GM23338 (cell line): ENCODE measurements at regions not wholly inside any gene's neighbourhood (a gene's known extent, or its start where the extent isn't known, plus 50 kb on each side); places are given as distances from the start of the nearest gene placed in this dataset.

Experiments used
- ATAC-seq: fragments of 200-7000 bp; cut with Tn5 transposase; 3 replicates; pipeline ENCODE4 v1.9.1; 2020
- DNase-seq: peaks from one replicate; pipeline ENCODE4 v3.0.0-alpha.2; 2015; ENCODE audit warnings: low spot score
- H2AFZ ChIP-seq: fragments of 200-600 bp; sonication (generic); 2 replicates; pipeline ENCODE4 v1.8.0; 2016; ENCODE audit warnings: antibody characterized with exemption, mild to moderate bottlenecking, moderate library complexity
- H3F3A ChIP-seq: fragments of 200-600 bp; sonication (generic); replicated peaks from 2 replicates; pipeline ENCODE4 v1.8.0; 2017; ENCODE audit warnings: antibody characterized with exemption, mixed run types, low read depth
- H3K27ac ChIP-seq: fragments of 200-600 bp; sonication (generic); 2 replicates; pipeline ENCODE4 v1.6.1; 2016; ENCODE audit warnings: low read depth
- H3K27me3 ChIP-seq: fragments of 200-600 bp; sonication (generic); 2 replicates; pipeline ENCODE4 v1.8.0; 2016; ENCODE audit warnings: mild to moderate bottlenecking, mixed run types, moderate library complexity; ENCODE audit not compliant: insufficient read depth
- H3K36me3 ChIP-seq: fragments of 200-600 bp; sonication (generic); 2 replicates; pipeline ENCODE4 v1.8.0; 2016; ENCODE audit warnings: mild to moderate bottlenecking; ENCODE audit not compliant: insufficient read depth
- H3K4me1 ChIP-seq: fragments of 200-600 bp; sonication (generic); 2 replicates; pipeline ENCODE4 v1.8.0; 2016; ENCODE audit warnings: mild to moderate bottlenecking, moderate library complexity; ENCODE audit not compliant: insufficient read depth
- H3K4me2 ChIP-seq: fragments of 200-600 bp; sonication (generic); 2 replicates; pipeline ENCODE4 v1.7.1; 2017; ENCODE audit warnings: mixed run types
- H3K4me3 ChIP-seq: fragments of 200-600 bp; sonication (generic); 2 replicates; pipeline ENCODE4 v1.6.1; 2016; ENCODE audit warnings: mixed run types
- H3K79me2 ChIP-seq: fragments of 200-600 bp; sonication (generic); replicated peaks from 2 replicates; pipeline ENCODE4 v1.8.0; 2017; ENCODE audit warnings: mild to moderate bottlenecking; ENCODE audit not compliant: insufficient read depth
- H3K9me2 ChIP-seq: fragments of 200-600 bp; sonication (generic); 2 replicates; pipeline ENCODE4 v1.8.0; 2017; ENCODE audit not compliant: insufficient read depth
- H4K20me1 ChIP-seq: fragments of 200-600 bp; sonication (generic); replicated peaks from 2 replicates; pipeline ENCODE4 v1.8.0; 2017; ENCODE audit warnings: mild to moderate bottlenecking; ENCODE audit not compliant: insufficient read depth
- H3K27ac Mint-ChIP-seq: 2 replicates; pipeline ENCODE4 v1.8.0; 2020; ENCODE audit warnings: inconsistent platforms, mild to moderate bottlenecking, moderate library complexity, mixed read lengths
- H3K27me3 Mint-ChIP-seq: 3 replicates; pipeline ENCODE4 v1.8.0; 2022; ENCODE audit warnings: low read depth, mild to moderate bottlenecking, moderate library complexity, mixed read lengths, inconsistent platforms; ENCODE audit not compliant: insufficient read depth, poor library complexity
- H3K36me3 Mint-ChIP-seq: 3 replicates; pipeline ENCODE4 v1.8.0; 2021; ENCODE audit warnings: low read depth, mild to moderate bottlenecking, inconsistent platforms, moderate library complexity, mixed read lengths
- H3K4me1 Mint-ChIP-seq: 3 replicates; pipeline ENCODE4 v1.8.0; 2020; ENCODE audit warnings: mild to moderate bottlenecking, inconsistent platforms, mixed read lengths
- H3K4me3 Mint-ChIP-seq: 3 replicates; pipeline ENCODE4 v1.8.0; 2021; ENCODE audit warnings: moderate library complexity, mild to moderate bottlenecking, inconsistent platforms, mixed read lengths
- H3K9me3 Mint-ChIP-seq: 3 replicates; pipeline ENCODE4 v1.8.0; 2020; ENCODE audit warnings: moderate library complexity, mild to moderate bottlenecking, inconsistent platforms, mixed read lengths
- CREB1 ChIP-seq: fragments of 250-450 bp; sonication (Bioruptor Pico); IDR thresholded peaks from 2 replicates; pipeline ENCODE4 v1.5.0; 2020; ENCODE audit warnings: low read depth, mild to moderate bottlenecking, moderate library complexity
- EZH2 ChIP-seq: fragments of 200-600 bp; sonication (generic); IDR thresholded peaks from one replicate; pipeline ENCODE4 v1.8.0; 2017; ENCODE audit warnings: antibody characterized with exemption, mild to moderate bottlenecking, low read depth; ENCODE audit not compliant: unreplicated experiment
- EZH2phosphoT487 ChIP-seq: fragments of 200-600 bp; sonication (generic); IDR thresholded peaks from one replicate; pipeline ENCODE4 v1.8.1; 2018; ENCODE audit warnings: antibody characterized with exemption; ENCODE audit not compliant: unreplicated experiment
- JUNB ChIP-seq: IDR thresholded peaks from one replicate; pipeline ENCODE4 v1.6.1; 2016; ENCODE audit warnings: antibody characterized with exemption; ENCODE audit not compliant: unreplicated experiment
- NANOG ChIP-seq: IDR thresholded peaks from 2 replicates; pipeline ENCODE4 v1.6.1; 2016; ENCODE audit warnings: antibody characterized with exemption, borderline replicate concordance
- POLR2AphosphoS5 ChIP-seq: IDR thresholded peaks from 2 replicates; pipeline ENCODE4 v1.6.1; 2016; ENCODE audit warnings: antibody characterized with exemption, low read depth
- STAT1 ChIP-seq: IDR thresholded peaks from one replicate; pipeline ENCODE4 v1.6.1; 2016; ENCODE audit warnings: antibody characterized with exemption; ENCODE audit not compliant: unreplicated experiment
- ZNF114 ChIP-seq: fragments of 250-450 bp; sonication (Bioruptor Pico); IDR thresholded peaks from 2 replicates; pipeline ENCODE4 v1.5.0; 2020; ENCODE audit warnings: mild to moderate bottlenecking, moderate library complexity
- ZNF331 ChIP-seq: fragments of 250-450 bp; sonication (Bioruptor Pico); IDR thresholded peaks from 2 replicates; pipeline ENCODE4 v1.5.0; 2020; ENCODE audit warnings: low read depth, mild to moderate bottlenecking, moderate library complexity
- TF ChIP-seq, protein P1 (sequence below), 2 experiments: fragments of 200-600 bp in 1 of 2; sonication (generic) in 1 of 2; conservative IDR thresholded peaks; 2 replicates each; pipeline versions ENCODE4 v1.5.1 to v1.6.1; 2016 to 2017; ENCODE audit warnings: antibody characterized with exemption in 2 of 2, low read depth in 2 of 2, mild to moderate bottlenecking in 2 of 2, moderate library complexity in 1 of 2
- TF ChIP-seq, protein P2 (sequence below): IDR thresholded peaks from 2 replicates; pipeline ENCODE4 v1.6.1; 2016; ENCODE audit warnings: antibody characterized with exemption
- TF ChIP-seq, protein P3 (sequence below): IDR thresholded peaks from one replicate; pipeline ENCODE4 v1.6.1; 2018; ENCODE audit warnings: antibody characterized with exemption; ENCODE audit not compliant: unreplicated experiment
- TF ChIP-seq, protein P4 (sequence below): fragments of 250-450 bp; sonication (Bioruptor Pico); IDR thresholded peaks from 2 replicates; pipeline ENCODE4 v1.5.0; 2020; ENCODE audit warnings: mild to moderate bottlenecking, moderate library complexity

DNA sequence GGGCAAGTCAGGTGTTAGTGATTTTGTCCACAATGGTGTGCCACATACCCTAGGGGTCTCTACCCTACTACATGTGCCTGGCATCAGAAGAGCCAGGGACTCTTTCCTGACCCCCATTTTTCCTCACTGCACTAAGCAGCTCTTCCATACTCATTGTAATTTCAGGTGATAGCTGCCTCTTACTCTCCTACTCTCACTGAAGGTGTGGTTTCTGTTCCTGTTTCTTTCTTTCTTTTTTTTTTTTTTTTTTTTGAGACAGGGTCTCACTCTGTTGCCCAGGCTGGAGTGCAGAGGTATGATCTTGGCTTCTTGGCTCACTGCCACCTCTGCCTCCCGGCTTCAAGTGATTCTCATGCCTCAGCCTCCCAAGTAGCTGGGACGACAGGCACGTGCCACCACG, 164.9 kb upstream of the USP9X start:
- H2AFZ ChIP-seq = no peak overlapping the region
- Mint-ChIP-seq H3K27ac (no peak overlapping the region), H3K36me3 (peaks cover 27% of the 10 kb centered on the region; the same call in 2 of the 3 replicates), H3K9me3 (peaks cover 24% of the 10 kb centered on the region), H3K4me1 (peaks cover 3% of the 10 kb centered on the region; the same call in 1 of the 3 replicates), H3K4me3 (no peak overlapping the region), H3K27me3 (no peaks in the 10 kb centered on the region)
- H3K36me3 ChIP-seq = no peaks in the 10 kb centered on the region
- no peak overlapping the region for H3K4me3 ChIP-seq
- H3K27ac ChIP-seq = no peak overlapping the region
- no peaks in the 10 kb centered on the region for H3K9me2 ChIP-seq
- ATAC-seq (no peak), DNase-seq (no peak)
- no peaks in the 10 kb centered on the region for H4K20me1 ChIP-seq
- H3K4me1 ChIP-seq = no peaks in the 10 kb centered on the region
- no peaks in the 10 kb centered on the region for H3K27me3 ChIP-seq
- no peaks in the 10 kb centered on the region for H3K79me2 ChIP-seq
- no peak overlapping the region for H3K4me2 ChIP-seq
- TF ChIP-seq ZNF114 (CRISPR knock-in tag) (no peak), EZH2phosphoT487 (no peak), STAT1 (no peak), JUNB (no peak), EZH2 (no peak), CREB1 (no peak), ZNF331 (CRISPR knock-in tag) (no peak), POLR2AphosphoS5 (no peak), NANOG (no peak)
- TF ChIP-seq, protein P1, sequence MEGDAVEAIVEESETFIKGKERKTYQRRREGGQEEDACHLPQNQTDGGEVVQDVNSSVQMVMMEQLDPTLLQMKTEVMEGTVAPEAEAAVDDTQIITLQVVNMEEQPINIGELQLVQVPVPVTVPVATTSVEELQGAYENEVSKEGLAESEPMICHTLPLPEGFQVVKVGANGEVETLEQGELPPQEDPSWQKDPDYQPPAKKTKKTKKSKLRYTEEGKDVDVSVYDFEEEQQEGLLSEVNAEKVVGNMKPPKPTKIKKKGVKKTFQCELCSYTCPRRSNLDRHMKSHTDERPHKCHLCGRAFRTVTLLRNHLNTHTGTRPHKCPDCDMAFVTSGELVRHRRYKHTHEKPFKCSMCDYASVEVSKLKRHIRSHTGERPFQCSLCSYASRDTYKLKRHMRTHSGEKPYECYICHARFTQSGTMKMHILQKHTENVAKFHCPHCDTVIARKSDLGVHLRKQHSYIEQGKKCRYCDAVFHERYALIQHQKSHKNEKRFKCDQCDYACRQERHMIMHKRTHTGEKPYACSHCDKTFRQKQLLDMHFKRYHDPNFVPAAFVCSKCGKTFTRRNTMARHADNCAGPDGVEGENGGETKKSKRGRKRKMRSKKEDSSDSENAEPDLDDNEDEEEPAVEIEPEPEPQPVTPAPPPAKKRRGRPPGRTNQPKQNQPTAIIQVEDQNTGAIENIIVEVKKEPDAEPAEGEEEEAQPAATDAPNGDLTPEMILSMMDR (conservative IDR thresholded peaks at IDR 0.05; ENCODE audit: low read depth in 2 of 2) = no peak
- TF ChIP-seq, protein P2, sequence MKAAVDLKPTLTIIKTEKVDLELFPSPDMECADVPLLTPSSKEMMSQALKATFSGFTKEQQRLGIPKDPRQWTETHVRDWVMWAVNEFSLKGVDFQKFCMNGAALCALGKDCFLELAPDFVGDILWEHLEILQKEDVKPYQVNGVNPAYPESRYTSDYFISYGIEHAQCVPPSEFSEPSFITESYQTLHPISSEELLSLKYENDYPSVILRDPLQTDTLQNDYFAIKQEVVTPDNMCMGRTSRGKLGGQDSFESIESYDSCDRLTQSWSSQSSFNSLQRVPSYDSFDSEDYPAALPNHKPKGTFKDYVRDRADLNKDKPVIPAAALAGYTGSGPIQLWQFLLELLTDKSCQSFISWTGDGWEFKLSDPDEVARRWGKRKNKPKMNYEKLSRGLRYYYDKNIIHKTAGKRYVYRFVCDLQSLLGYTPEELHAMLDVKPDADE = no peak
- TF ChIP-seq, protein P3, sequence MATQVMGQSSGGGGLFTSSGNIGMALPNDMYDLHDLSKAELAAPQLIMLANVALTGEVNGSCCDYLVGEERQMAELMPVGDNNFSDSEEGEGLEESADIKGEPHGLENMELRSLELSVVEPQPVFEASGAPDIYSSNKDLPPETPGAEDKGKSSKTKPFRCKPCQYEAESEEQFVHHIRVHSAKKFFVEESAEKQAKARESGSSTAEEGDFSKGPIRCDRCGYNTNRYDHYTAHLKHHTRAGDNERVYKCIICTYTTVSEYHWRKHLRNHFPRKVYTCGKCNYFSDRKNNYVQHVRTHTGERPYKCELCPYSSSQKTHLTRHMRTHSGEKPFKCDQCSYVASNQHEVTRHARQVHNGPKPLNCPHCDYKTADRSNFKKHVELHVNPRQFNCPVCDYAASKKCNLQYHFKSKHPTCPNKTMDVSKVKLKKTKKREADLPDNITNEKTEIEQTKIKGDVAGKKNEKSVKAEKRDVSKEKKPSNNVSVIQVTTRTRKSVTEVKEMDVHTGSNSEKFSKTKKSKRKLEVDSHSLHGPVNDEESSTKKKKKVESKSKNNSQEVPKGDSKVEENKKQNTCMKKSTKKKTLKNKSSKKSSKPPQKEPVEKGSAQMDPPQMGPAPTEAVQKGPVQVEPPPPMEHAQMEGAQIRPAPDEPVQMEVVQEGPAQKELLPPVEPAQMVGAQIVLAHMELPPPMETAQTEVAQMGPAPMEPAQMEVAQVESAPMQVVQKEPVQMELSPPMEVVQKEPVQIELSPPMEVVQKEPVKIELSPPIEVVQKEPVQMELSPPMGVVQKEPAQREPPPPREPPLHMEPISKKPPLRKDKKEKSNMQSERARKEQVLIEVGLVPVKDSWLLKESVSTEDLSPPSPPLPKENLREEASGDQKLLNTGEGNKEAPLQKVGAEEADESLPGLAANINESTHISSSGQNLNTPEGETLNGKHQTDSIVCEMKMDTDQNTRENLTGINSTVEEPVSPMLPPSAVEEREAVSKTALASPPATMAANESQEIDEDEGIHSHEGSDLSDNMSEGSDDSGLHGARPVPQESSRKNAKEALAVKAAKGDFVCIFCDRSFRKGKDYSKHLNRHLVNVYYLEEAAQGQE = no peak
- TF ChIP-seq, protein P4, sequence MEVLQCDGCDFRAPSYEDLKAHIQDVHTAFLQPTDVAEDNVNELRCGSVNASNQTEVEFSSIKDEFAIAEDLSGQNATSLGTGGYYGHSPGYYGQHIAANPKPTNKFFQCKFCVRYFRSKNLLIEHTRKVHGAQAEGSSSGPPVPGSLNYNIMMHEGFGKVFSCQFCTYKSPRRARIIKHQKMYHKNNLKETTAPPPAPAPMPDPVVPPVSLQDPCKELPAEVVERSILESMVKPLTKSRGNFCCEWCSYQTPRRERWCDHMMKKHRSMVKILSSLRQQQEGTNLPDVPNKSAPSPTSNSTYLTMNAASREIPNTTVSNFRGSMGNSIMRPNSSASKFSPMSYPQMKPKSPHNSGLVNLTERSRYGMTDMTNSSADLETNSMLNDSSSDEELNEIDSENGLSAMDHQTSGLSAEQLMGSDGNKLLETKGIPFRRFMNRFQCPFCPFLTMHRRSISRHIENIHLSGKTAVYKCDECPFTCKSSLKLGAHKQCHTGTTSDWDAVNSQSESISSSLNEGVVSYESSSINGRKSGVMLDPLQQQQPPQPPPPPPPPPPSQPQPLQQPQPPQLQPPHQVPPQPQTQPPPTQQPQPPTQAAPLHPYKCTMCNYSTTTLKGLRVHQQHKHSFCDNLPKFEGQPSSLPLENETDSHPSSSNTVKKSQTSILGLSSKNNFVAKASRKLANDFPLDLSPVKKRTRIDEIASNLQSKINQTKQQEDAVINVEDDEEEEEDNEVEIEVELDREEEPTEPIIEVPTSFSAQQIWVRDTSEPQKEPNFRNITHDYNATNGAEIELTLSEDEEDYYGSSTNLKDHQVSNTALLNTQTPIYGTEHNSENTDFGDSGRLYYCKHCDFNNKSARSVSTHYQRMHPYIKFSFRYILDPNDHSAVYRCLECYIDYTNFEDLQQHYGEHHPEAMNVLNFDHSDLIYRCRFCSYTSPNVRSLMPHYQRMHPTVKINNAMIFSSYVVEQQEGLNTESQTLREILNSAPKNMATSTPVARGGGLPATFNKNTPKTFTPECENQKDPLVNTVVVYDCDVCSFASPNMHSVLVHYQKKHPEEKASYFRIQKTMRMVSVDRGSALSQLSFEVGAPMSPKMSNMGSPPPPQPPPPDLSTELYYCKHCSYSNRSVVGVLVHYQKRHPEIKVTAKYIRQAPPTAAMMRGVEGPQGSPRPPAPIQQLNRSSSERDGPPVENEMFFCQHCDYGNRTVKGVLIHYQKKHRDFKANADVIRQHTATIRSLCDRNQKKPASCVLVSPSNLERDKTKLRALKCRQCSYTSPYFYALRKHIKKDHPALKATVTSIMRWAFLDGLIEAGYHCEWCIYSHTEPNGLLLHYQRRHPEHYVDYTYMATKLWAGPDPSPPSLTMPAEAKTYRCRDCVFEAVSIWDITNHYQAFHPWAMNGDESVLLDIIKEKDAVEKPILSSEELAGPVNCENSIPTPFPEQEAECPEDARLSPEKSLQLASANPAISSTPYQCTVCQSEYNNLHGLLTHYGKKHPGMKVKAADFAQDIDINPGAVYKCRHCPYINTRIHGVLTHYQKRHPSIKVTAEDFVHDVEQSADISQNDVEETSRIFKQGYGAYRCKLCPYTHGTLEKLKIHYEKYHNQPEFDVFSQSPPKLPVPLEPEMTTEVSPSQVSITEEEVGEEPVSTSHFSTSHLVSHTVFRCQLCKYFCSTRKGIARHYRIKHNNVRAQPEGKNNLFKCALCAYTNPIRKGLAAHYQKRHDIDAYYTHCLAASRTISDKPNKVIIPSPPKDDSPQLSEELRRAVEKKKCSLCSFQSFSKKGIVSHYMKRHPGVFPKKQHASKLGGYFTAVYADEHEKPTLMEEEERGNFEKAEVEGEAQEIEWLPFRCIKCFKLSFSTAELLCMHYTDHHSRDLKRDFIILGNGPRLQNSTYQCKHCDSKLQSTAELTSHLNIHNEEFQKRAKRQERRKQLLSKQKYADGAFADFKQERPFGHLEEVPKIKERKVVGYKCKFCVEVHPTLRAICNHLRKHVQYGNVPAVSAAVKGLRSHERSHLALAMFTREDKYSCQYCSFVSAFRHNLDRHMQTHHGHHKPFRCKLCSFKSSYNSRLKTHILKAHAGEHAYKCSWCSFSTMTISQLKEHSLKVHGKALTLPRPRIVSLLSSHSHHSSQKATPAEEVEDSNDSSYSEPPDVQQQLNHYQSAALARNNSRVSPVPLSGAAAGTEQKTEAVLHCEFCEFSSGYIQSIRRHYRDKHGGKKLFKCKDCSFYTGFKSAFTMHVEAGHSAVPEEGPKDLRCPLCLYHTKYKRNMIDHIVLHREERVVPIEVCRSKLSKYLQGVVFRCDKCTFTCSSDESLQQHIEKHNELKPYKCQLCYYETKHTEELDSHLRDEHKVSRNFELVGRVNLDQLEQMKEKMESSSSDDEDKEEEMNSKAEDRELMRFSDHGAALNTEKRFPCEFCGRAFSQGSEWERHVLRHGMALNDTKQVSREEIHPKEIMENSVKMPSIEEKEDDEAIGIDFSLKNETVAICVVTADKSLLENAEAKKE = no peak
- no peaks in the 10 kb centered on the region for H3F3A ChIP-seq
